ENCODE measurements at regions not wholly inside any gene's neighbourhood (a gene's known extent, or its start where the extent isn't known, plus 50 kb on each side); places are given as distances from the start of the nearest gene placed in this dataset.

GRCh38 chr11:42593441-42593840 is 718.4 kb upstream of the API5 start:
- no peak for DNase-seq (ENCODE audit: low spot score)

- DNase-seq (ENCODE audit: low spot score), result no peak
Measured at GRCh38 chr11:42595876-42596275, 715.9 kb upstream of the API5 start.

- DNase-seq (ENCODE audit: low spot score), result no peak
Measured at GRCh38 chr11:42596576-42597145, 715.1 kb upstream of the API5 start.

- no peak for DNase-seq (ENCODE audit: low spot score)
Measured at GRCh38 chr11:42598341-42598740, 713.5 kb upstream of the API5 start.

GRCh38 chr11:42620796-42621195 is 691.0 kb upstream of the API5 start:
- no peak for DNase-seq (ENCODE audit: low spot score)

- DNase-seq (ENCODE audit: low spot score), result no peak
Measured at GRCh38 chr11:42625757-42626665, 685.8 kb upstream of the API5 start.

GRCh38 chr11:42631220-42631843 is 680.5 kb upstream of the API5 start:
- peak; percentile 29 for DNase-seq (ENCODE audit: low spot score)

GRCh38 chr11:42646959-42647358 is 664.8 kb upstream of the API5 start:
- no peak for DNase-seq (ENCODE audit: low spot score)

GRCh38 chr11:42647993-42648392 is 663.8 kb upstream of the API5 start:
- no peak for DNase-seq (ENCODE audit: low spot score)

- no peak for DNase-seq (ENCODE audit: low spot score)
Measured at GRCh38 chr11:42651621-42652020, 660.2 kb upstream of the API5 start.

GRCh38 chr11:42657169-42657568 is 654.6 kb upstream of the API5 start:
- no peak for DNase-seq (ENCODE audit: low spot score)

- DNase-seq (ENCODE audit: low spot score), result no peak
Measured at GRCh38 chr11:42661942-42662341, 649.9 kb upstream of the API5 start.

- DNase-seq (ENCODE audit: low spot score), result no peak
Measured at GRCh38 chr11:42669248-42669976, 642.4 kb upstream of the API5 start.

- no peak for DNase-seq (ENCODE audit: low spot score)
Measured at GRCh38 chr11:42674436-42674835, 637.4 kb upstream of the API5 start.

- no peak for DNase-seq (ENCODE audit: low spot score)
Measured at GRCh38 chr11:42707541-42707940, 604.3 kb upstream of the API5 start.

- no peak for DNase-seq (ENCODE audit: low spot score)
Measured at GRCh38 chr11:42709216-42709615, 602.6 kb upstream of the API5 start.

GRCh38 chr11:42713279-42713678 is 598.5 kb upstream of the API5 start:
- DNase-seq (ENCODE audit: low spot score), result no peak

GRCh38 chr11:42713753-42714152 is 598.0 kb upstream of the API5 start:
- no peak for DNase-seq (ENCODE audit: low spot score)

- no peak for DNase-seq (ENCODE audit: low spot score)
Measured at GRCh38 chr11:42720716-42721563, 590.9 kb upstream of the API5 start.

GRCh38 chr11:42727879-42728278 is 583.9 kb upstream of the API5 start:
- no peak for DNase-seq (ENCODE audit: low spot score)

GRCh38 chr11:42762348-42762747 is 549.4 kb upstream of the API5 start:
- DNase-seq (ENCODE audit: low spot score), result no peak

- no peak for DNase-seq (ENCODE audit: low spot score)
Measured at GRCh38 chr11:42764936-42765335, 546.9 kb upstream of the API5 start.
